ENCODE measurements at regions not wholly inside any gene's neighbourhood (a gene's known extent, or its start where the extent isn't known, plus 50 kb on each side); places are given as distances from the start of the nearest gene placed in this dataset.
"Not testable (repeated sequence)": the region's sequence is repeated elsewhere in the genome, so short reads cannot be mapped to it uniquely, and the experiment has no call there.

- DNase-seq = no peak
Observed at GRCh38 chr6:135606392-135606791, 108.9 kb upstream of the AHI1 start.

GRCh38 chr6:135608031-135608430, 110.5 kb upstream of the AHI1 start:
- no peak for DNase-seq

- DNase-seq = not testable (repeated sequence)
Observed at GRCh38 chr6:135610192-135610591, 112.7 kb upstream of the AHI1 start.

- no peak for DNase-seq
Observed at GRCh38 chr6:135616655-135617054, 119.1 kb upstream of the AHI1 start.

GRCh38 chr6:135617222-135617621, 119.7 kb upstream of the AHI1 start:
- no peak for DNase-seq

GRCh38 chr6:135622081-135622480, 124.5 kb upstream of the AHI1 start:
- no peak for DNase-seq

- DNase-seq = no peak
Observed at GRCh38 chr6:135623979-135624378, 126.4 kb upstream of the AHI1 start.

GRCh38 chr6:135624402-135625295, 127.1 kb upstream of the AHI1 start:
- no peak for DNase-seq

- DNase-seq = not testable (repeated sequence)
Observed at GRCh38 chr6:135626001-135626400, 128.5 kb upstream of the AHI1 start.

GRCh38 chr6:135627092-135627715, 129.7 kb upstream of the AHI1 start:
- no peak for DNase-seq

- DNase-seq = no peak
Observed at GRCh38 chr6:135630789-135631376, 133.3 kb upstream of the AHI1 start.

GRCh38 chr6:135631821-135632220, 134.3 kb upstream of the AHI1 start:
- no peak for DNase-seq

- peak; percentile 56 for DNase-seq
Observed at GRCh38 chr6:135633573-135633972, 136.0 kb upstream of the AHI1 start.

GRCh38 chr6:135637701-135638100, 140.2 kb upstream of the AHI1 start:
- DNase-seq = no peak

GRCh38 chr6:135638108-135638507, 140.6 kb upstream of the AHI1 start:
- no peak for DNase-seq

- DNase-seq = no peak
Observed at GRCh38 chr6:135640048-135640447, 142.5 kb upstream of the AHI1 start.

GRCh38 chr6:135640449-135641111, 143.0 kb upstream of the AHI1 start:
- DNase-seq = no peak

- DNase-seq = no peak
Observed at GRCh38 chr6:135642912-135643311, 145.4 kb upstream of the AHI1 start.

GRCh38 chr6:135644394-135644793, 146.9 kb upstream of the AHI1 start:
- DNase-seq = no peak

- no peak for DNase-seq
Observed at GRCh38 chr6:135647521-135647920, 150.0 kb upstream of the AHI1 start.

- no peak for DNase-seq
Observed at GRCh38 chr6:135651964-135652755, 154.6 kb upstream of the AHI1 start.

GRCh38 chr6:135655055-135655454, 157.5 kb upstream of the AHI1 start:
- no peak for DNase-seq

- peak; percentile 92 for DNase-seq
Observed at GRCh38 chr6:135657207-135657606, 159.7 kb upstream of the AHI1 start.

All from NCI-H1092 treated with DMSO at 0.1 percent for 48 hours (cell line).